GM21576 (cell line): ENCODE measurements at regions not wholly inside any gene's neighbourhood (a gene's known extent, or its start where the extent isn't known, plus 50 kb on each side); places are given as distances from the start of the nearest gene placed in this dataset.

Experiments used
- ATAC-seq: cut with Tn5 transposase; IDR thresholded peaks from one replicate; pipeline ENCODE4 v1.9.1; 2021; ENCODE audit warnings: mild to moderate bottlenecking, moderate library complexity; ENCODE audit not compliant: unreplicated experiment

GRCh38 chr20:40188319-40188718 is 500.7 kb downstream of the MAFB start:
- ATAC-seq: no peak

- no peak for ATAC-seq
Measured at GRCh38 chr20:40186826-40187225, 502.2 kb downstream of the MAFB start.

GRCh38 chr20:40181676-40182075 is 507.4 kb downstream of the MAFB start:
- ATAC-seq: no peak

- no peak for ATAC-seq
Measured at GRCh38 chr20:40176098-40176841, 512.8 kb downstream of the MAFB start.

- no peak for ATAC-seq
Measured at GRCh38 chr20:40175296-40175695, 513.7 kb downstream of the MAFB start.

GRCh38 chr20:40173872-40174271 is 515.2 kb downstream of the MAFB start:
- no peak for ATAC-seq

GRCh38 chr20:40168981-40169620 is 519.9 kb downstream of the MAFB start:
- no peak for ATAC-seq

- no peak for ATAC-seq
Measured at GRCh38 chr20:40161391-40161790, 527.6 kb downstream of the MAFB start.

- ATAC-seq: no peak
Measured at GRCh38 chr20:40160097-40160550, 528.9 kb downstream of the MAFB start.

GRCh38 chr20:40159276-40159675 is 529.8 kb downstream of the MAFB start:
- ATAC-seq: no peak

- peak; percentile 88 for ATAC-seq
Measured at GRCh38 chr20:40156600-40157317, 532.3 kb downstream of the MAFB start.

GRCh38 chr20:40154514-40154913 is 534.5 kb downstream of the MAFB start:
- no peak for ATAC-seq

GRCh38 chr20:40148886-40149285 is 540.1 kb downstream of the MAFB start:
- ATAC-seq: no peak

GRCh38 chr20:40146071-40146470 is 543.0 kb downstream of the MAFB start:
- ATAC-seq: no peak

GRCh38 chr20:40144581-40144980 is 544.5 kb downstream of the MAFB start:
- ATAC-seq: no peak

GRCh38 chr20:40134176-40134575 is 554.9 kb downstream of the MAFB start:
- no peak for ATAC-seq

GRCh38 chr20:40120827-40121226 is 568.2 kb downstream of the MAFB start:
- ATAC-seq: no peak

GRCh38 chr20:40111282-40111681 is 577.8 kb downstream of the MAFB start:
- no peak for ATAC-seq

GRCh38 chr20:40110311-40110831 is 578.7 kb downstream of the MAFB start:
- no peak for ATAC-seq

- no peak for ATAC-seq
Measured at GRCh38 chr20:40109136-40109535, 579.9 kb downstream of the MAFB start.

GRCh38 chr20:40108321-40108720 is 580.7 kb downstream of the MAFB start:
- ATAC-seq: no peak

GRCh38 chr20:40104959-40105358 is 584.1 kb downstream of the MAFB start:
- ATAC-seq: no peak
